ENCODE measurements at regions not wholly inside any gene's neighbourhood (a gene's known extent, or its start where the extent isn't known, plus 50 kb on each side); places are given as distances from the start of the nearest gene placed in this dataset.

DNA sequence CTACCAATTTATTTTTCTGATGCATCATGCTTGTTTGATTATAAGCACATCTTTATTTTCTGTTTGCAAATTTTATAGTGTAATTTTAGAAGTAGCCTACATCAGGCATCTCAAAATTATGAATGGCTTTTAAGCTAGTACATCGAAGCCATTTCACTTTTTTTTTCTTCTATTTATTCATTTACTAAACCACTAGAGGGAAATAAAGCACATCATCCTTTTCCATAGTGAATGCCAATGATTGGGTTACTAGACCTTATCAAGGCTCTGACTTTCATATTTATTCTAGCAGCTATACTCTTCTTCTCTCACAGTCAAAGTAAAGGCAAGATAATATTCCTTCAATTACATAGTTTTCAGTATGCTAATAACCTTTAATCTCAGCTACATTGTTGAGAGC lies 736.4 kb upstream of the LRFN5 start:
- no peak overlapping the region for H3K4me2 ChIP-seq (ENCODE audit: low read depth, low read length)
- DNase-seq (ENCODE audit: low spot score) (no peak), ATAC-seq (no peak), FAIRE-seq (no peak)
- no peaks in the 10 kb centered on the region for H4K20me1 ChIP-seq (ENCODE audit: insufficient read depth, low read length)
- no peaks in the 10 kb centered on the region for H3K79me2 ChIP-seq (ENCODE audit: insufficient read depth, low read length)
- no peak overlapping the region for H3K4me3 ChIP-seq (replicated peaks in 1 of 3; ENCODE audit: insufficient read depth in 1 of 3, low read depth in 2 of 3, low read length in 3 of 3)
- H3K36me3 ChIP-seq (replicated peaks in 1 of 2; ENCODE audit: control insufficient read depth in 1 of 2, insufficient read depth in 2 of 2, low read length in 2 of 2): no peaks in the 10 kb centered on the region
- ChIA-PET CTCF (ENCODE audit: low intra/inter-chr PET ratio, low total read pairs) (no interaction called here), POLR2A (no interaction called here)
- in situ Hi-C loops (cut with HindIII; ENCODE audit: extremely low pct_ligation_motif_present, low pct_unique_long_range_greater_than_20kb) (no loop called here), intact Hi-C loops (cut with micrococcal nuclease; ENCODE audit: unreplicated experiment) (no loop called here)
- H3K27me3 ChIP-seq (ENCODE audit: control insufficient read depth in 1 of 2, insufficient read depth in 2 of 2, low read length in 2 of 2): no peaks in the 10 kb centered on the region
- 2% methylated on average over 1 of the region's 1 CpG for WGBS (ENCODE audit: low lambda C conversion rate)
- no peak overlapping the region for H3K9ac ChIP-seq (ENCODE audit: insufficient read depth, low read depth, low read length)
- TF ChIP-seq GLMP (CRISPR knock-in tag; IDR thresholded peaks at IDR 0.05; ENCODE audit: borderline replicate concordance): no peak
- no peak for TF ChIP-seq MYC (CRISPR knock-in tag; IDR thresholded peaks at IDR 0.05; ENCODE audit: borderline replicate concordance)
- no peak for TF ChIP-seq FOXJ3 (CRISPR knock-in tag; IDR thresholded peaks at IDR 0.05; ENCODE audit: borderline replicate concordance)
- no peak for TF ChIP-seq SYNCRIP (IDR thresholded peaks at IDR 0.05; ENCODE audit: insufficient read depth, low read depth, low read length)
- TF ChIP-seq, protein P1, sequence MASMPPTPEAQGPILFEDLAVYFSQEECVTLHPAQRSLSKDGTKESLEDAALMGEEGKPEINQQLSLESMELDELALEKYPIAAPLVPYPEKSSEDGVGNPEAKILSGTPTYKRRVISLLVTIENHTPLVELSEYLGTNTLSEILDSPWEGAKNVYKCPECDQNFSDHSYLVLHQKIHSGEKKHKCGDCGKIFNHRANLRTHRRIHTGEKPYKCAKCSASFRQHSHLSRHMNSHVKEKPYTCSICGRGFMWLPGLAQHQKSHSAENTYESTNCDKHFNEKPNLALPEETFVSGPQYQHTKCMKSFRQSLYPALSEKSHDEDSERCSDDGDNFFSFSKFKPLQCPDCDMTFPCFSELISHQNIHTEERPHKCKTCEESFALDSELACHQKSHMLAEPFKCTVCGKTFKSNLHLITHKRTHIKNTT (CRISPR knock-in tag; IDR thresholded peaks at IDR 0.05): no peak
- TF ChIP-seq ZNF317 (CRISPR knock-in tag; IDR thresholded peaks at IDR 0.05): no peak
- TF ChIP-seq POLR2A (IDR thresholded peaks at IDR 0.05; ENCODE audit: insufficient read depth in 1 of 2, low read depth in 2 of 2, low read length in 2 of 2): no peak
- no peak for TF ChIP-seq ZNF160 (CRISPR knock-in tag; IDR thresholded peaks at IDR 0.05)
- no peak for TF ChIP-seq CBX2 (IDR thresholded peaks at IDR 0.05; ENCODE audit: low read depth, low read length)
- TF ChIP-seq CBX2 (CRISPR knock-in tag; IDR thresholded peaks at IDR 0.05; ENCODE audit: low read depth): no peak
- no peak for TF ChIP-seq ZNF615 (CRISPR knock-in tag; IDR thresholded peaks at IDR 0.05; ENCODE audit: borderline replicate concordance)
- H2AFZ ChIP-seq (ENCODE audit: low read length): no peak overlapping the region
- H3K9me3 ChIP-seq (ENCODE audit: low read length): peaks cover 77% of the 10 kb centered on the region
- no peaks in the 10 kb centered on the region for H3K4me1 ChIP-seq (ENCODE audit: insufficient read depth, low read length)
- no TSS peak for BruUV-seq (replicated peaks)
- H3K27ac ChIP-seq (ENCODE audit: extremely low read length, insufficient read depth, low read length): no peak overlapping the region

All from HepG2 (cell line).